HG03432 (cell line): ENCODE measurements at regions not wholly inside any gene's neighbourhood (a gene's known extent, or its start where the extent isn't known, plus 50 kb on each side); places are given as distances from the start of the nearest gene placed in this dataset.
"Not testable (repeated sequence)": the region's sequence is repeated elsewhere in the genome, so short reads cannot be mapped to it uniquely, and the experiment has no call there.

ENCODE experiments used
- ATAC-seq: cut with Tn5 transposase; IDR thresholded peaks from one replicate; pipeline ENCODE4 v1.9.1; 2021; ENCODE audit warnings: mild to moderate bottlenecking, moderate library complexity; ENCODE audit not compliant: unreplicated experiment

GRCh38 chr21:16113052-16113715 is 383.4 kb downstream of the USP25 start:
- ATAC-seq: no peak

- no peak for ATAC-seq
Measured at GRCh38 chr21:16115461-16115860, 385.7 kb downstream of the USP25 start.

DNA sequence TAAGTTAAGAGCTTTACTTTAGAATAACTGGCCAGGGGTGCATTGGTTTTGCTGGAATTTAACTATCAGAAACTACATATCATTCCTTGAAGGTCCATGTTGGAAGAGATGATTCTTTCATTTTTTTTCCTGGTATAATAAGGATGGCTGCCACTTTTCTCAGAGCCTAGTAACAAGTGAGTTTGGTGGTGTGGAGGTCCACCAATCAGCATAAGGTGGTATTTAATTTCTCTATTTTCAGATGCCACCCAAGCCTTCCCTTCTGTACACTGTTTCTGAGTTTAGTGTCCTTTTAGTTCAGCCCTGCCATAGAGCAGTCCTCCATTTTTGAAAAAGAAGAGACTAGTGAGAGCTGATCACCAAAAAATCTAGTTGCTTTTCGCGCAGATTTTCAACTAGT is 386.3 kb downstream of the USP25 start:
- ATAC-seq: no peak

DNA sequence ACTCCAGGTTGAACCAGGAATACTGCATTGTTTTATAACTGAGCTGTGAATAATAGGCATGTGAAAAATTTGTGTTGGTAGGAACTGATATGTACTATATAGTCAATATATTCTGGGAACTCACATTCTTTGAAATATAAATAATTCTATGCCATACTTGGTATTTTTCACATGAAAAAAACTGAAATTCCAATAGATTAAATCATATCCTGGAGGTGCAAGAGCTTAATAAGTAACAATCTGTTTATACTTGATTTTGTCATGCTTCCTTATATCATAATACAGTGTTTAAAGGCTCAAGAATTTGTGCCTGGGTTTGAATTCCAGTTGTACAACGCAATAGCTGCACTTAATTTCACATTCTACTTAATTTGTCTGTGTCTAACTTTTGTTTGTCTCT is 387.0 kb downstream of the USP25 start:
- no peak for ATAC-seq

GRCh38 chr21:16117331-16117730 is 387.5 kb downstream of the USP25 start:
- no peak for ATAC-seq

DNA sequence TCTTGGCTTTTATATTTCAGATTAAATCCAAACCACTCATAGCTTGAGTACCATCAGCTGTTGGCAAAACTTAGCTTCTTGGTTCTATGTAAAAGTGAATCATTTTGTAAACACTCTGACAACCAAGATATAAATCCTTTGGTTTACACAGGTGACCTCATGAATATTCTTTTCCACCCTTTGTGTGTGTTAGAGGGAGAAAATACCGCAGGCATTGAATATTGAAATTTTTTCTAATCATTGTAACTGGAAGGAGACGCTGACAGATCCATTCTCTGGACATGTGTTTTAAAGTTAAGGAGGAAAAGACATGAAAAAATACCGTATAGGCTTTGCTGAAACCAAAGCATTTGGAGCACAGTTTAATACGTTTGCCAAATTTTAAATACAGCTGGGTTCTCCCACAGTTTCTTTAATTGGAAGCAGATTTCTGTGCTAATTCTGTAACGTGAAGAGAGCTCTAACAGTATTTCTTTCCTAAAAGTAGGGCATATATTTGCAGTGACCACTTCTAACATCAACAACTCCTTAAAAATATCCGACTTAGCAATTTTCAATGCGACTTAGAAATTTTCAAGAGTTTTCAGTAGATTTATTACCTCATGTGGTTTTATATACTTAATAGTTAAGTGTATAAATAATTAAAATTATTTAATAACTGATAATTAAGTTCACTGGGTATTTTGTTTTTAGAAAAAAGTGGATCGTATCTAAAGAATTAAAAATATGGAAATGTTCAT is 388.2 kb downstream of the USP25 start:
- no peak for ATAC-seq

- no peak for ATAC-seq
Measured at GRCh38 chr21:16124378-16125138, 394.8 kb downstream of the USP25 start.

DNA sequence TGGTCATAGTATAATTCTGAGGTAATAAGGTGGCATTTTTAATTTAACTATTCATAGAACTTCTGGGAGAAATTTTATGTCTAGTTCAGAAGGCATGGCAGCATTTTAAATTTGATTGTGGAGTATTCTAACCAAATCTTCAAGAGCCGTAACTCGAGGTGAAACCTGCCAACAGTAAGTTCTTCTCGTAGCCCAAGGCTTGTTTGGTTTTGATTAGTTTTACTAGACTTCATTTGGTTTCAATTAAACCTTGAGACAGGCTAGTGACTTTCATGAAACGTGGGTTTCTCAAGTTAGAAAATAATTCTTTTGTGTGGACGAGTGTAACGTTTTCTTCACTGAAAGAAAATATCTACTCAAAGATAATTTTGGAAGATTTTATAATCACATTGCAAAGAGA is 395.5 kb downstream of the USP25 start:
- ATAC-seq: no peak

- not testable (repeated sequence) for ATAC-seq
Measured at GRCh38 chr21:16132453-16132852, 402.7 kb downstream of the USP25 start.

DNA sequence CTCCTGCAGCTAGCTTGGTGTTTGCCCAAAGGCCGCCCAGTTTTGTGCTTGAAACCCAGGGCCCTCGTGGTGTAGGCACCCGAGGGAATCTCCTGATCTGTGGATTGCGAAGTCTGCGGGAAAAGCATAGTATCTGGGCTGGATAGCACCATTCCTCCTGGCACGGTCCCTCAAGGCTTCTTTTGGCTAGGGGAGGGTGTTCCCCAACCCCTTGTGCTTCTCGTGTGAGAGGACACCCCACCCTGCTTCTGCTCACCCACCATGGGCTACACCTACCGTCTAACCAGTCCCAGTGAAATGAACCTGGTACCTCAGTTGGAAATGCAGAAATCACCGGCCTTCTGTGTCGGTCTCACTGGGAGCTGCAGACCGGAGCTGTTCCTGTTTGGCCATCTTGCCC is 403.5 kb downstream of the USP25 start:
- ATAC-seq: no peak

DNA sequence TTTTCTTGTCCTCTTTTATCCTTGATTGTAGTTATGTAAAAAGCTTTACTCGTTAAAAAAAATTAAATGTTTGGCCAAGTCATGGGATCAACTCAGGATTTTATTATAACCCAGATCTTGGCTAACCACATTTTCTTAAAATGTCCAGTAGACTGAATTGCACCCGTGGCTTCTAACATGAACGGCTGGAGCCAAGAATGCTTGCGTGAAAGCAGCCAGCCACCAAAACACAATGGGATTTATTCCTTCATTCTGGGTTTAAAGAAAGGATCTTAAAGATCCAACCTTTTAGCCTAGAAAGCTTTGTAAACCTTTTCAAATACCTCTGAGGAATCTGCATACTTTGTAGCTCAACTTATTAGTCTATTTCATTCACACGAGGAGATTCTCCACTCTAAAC is 404.4 kb downstream of the USP25 start:
- no peak for ATAC-seq

DNA sequence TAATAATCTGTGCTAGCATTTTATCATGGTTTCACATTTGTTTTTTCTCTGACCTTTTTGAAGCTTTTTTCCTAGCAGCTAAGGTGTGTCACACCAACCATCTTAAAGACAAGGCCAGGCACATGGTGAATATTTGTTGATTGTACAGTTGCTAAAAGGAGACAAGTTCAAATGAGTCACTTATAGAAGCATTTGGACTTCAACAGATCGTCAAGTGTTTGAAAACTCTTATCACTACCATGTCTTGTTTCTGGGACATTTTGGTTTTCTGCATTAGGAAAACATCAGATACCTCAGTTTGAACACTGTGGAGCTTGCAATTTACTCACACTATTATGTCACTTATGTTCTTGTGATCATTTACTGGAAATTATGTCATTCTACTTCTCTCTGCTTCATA is 407.3 kb downstream of the USP25 start:
- ATAC-seq: no peak

DNA sequence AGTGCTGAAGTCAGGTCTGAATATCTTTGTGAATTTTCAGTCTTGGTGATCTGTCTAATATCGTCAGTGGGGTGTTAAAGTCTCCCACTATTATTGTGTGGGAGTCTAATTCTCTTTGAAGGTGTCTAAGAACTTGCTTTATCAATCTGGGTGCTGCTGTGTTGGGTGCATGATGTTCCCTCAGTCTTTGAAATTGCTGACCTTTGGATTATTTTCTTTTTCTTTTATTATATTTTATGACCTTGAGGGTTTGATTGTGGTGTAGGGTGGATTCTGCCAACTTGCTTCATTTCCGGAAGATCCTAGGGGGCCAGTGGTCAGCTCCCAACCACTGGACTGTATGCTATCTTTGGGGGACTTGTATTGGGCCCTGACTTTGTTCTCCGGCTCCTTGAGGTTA is 415.3 kb downstream of the USP25 start:
- ATAC-seq: no peak

DNA sequence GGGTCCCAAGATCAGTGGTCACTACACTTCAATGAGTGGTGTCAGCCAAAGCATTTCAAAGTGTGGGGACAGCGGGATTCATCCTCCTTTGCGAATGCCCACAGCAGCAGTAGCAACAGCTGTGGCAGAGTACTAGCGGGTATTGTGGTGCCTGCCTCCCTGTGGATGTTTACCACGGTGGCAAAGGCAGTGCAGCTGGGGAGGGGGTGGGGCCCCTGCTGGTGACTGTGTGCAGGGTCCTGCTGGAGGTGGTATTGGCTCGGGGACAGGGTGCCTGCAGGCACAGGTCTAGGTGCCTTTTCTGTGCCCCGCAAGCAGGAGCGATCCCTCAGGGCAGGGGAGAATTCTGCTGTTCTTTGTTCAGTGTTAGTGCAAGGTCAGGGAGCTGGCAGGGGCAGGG is 415.7 kb downstream of the USP25 start:
- ATAC-seq: no peak

DNA sequence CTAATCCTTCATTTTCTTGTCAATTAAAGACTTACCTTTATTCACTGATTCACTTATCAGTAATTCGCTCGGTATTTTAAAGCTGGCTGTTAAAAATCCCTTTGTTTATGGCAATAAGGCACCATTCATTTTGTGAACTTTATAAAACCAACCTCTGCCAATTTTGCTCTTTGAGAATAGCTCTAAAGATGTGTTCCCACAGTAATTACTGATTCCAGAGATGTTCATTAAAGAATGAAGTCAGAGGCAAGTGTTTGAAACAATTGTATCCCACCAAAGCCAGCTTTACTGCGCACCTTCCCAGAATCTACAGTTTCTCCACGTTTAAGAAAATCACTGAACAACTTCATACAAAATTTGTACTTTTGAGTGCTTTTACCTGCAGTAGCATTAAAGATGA is 424.5 kb downstream of the USP25 start:
- ATAC-seq: no peak

GRCh38 chr21:16154951-16155635 is 425.3 kb downstream of the USP25 start:
- no peak for ATAC-seq

GRCh38 chr21:16156841-16157489 is 427.2 kb downstream of the USP25 start:
- ATAC-seq: no peak

DNA sequence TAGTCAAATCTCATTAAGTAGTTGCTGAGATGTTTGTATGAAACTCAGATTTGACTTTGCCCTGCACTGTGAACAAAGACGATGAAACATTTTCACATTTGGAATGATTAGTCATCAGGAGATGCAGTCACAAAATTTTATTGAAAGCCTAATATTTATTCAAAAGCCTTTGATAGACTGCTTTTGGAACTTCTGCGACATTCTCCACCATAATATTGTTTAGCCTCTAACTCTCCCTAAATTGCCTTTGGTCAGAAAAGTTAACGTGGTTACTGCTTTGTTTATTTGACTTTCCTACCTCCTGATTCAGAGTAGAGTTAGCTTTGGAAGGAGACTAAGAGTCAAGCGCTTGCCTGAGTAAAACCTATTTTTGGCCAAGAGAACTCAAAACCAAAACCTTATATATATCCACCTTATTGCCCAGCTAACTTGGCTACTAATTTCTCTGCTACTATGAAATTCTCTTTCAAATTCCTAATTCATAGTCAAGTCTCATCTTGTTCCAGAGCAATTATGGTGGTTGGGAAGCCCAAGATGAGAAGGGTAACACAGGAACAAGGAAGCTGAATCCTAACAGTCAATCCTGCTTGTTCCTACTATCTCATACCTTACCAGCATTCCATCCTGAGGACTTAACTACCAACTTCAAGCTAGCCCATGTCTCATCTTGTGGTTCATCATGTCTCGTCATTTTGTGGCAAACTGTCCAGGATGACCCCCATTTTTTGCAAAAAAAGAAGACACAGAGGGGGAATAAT is 429.6 kb downstream of the USP25 start:
- no peak for ATAC-seq

GRCh38 chr21:16159971-16160350 is 430.2 kb downstream of the USP25 start:
- no peak for ATAC-seq

DNA sequence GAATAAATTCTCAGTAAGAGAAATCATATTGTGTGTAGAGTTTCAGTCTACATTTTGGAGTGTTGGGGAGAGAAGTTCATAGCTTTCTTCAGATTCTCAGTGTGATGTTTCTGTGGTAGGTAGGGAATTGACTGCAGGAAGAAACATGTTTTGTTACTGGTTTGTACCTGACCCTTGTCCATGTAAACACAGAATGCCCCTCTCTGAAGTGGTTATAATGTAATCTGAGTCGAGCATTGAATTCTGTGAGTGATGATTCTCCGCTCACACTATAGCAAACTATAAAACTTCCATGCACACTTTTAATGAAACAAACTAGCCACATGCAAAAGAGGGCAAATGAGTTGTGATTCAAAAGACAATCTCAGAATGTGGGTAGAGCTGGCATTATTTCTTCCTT is 433.2 kb downstream of the USP25 start:
- ATAC-seq: no peak
